K562 (cell line): ENCODE measurements at regions not wholly inside any gene's neighbourhood (a gene's known extent, or its start where the extent isn't known, plus 50 kb on each side); places are given as distances from the start of the nearest gene placed in this dataset.

Source experiments
- CXXC5 ChIP-seq: fragments of 250-450 bp; sonication (Bioruptor Pico); IDR thresholded peaks from 2 replicates; pipeline ENCODE4 v1.8.0; 2022; ENCODE audit warnings: inconsistent platforms, mild to moderate bottlenecking, moderate library complexity
- EP300 ChIP-seq: IDR thresholded peaks from 2 replicates; pipeline ENCODE4 v1.6.1; 2012; ENCODE audit warnings: low read length, improper control_type of control experiment
- HOMEZ ChIP-seq: fragments of 250-450 bp; sonication (Bioruptor Pico); IDR thresholded peaks from 2 replicates; pipeline ENCODE4 v1.4.0; 2020; ENCODE audit warnings: mild to moderate bottlenecking, moderate library complexity
- IRF9 ChIP-seq: fragments of 450-650 bp; IDR thresholded peaks from 2 replicates; pipeline ENCODE4 v1.6.1; 2016; ENCODE audit warnings: missing biosample characterization, missing genetic modification characterization
- JUND ChIP-seq, 2 experiments: IDR thresholded peaks; 2 replicates in 1 of 2; 3 replicates in 1 of 2; pipeline ENCODE4 v1.6.1; 2011; ENCODE audit warnings: borderline replicate concordance in 2 of 2, low read depth in 2 of 2, low read length in 2 of 2, improper control_type of control experiment in 1 of 2, missing biosample characterization in 1 of 2, missing genetic modification characterization in 1 of 2, missing genetic modification reagents in 1 of 2
- KLF6 ChIP-seq: fragments of 250-450 bp; sonication (Bioruptor Pico); IDR thresholded peaks from 2 replicates; pipeline ENCODE4 v1.4.0; 2020; ENCODE audit warnings: mild to moderate bottlenecking, moderate library complexity, borderline replicate concordance
- MAFG ChIP-seq: fragments of 450-650 bp; conservative IDR thresholded peaks from 2 replicates; pipeline ENCODE4 v1.6.1; 2016; ENCODE audit warnings: missing genetic modification characterization, missing compliant biosample characterization
- MAX ChIP-seq: sonication (generic); formaldehyde crosslinking; IDR thresholded peaks from 2 replicates; pipeline ENCODE4 v1.9.0; 2022; ENCODE audit warnings: mild to moderate bottlenecking, missing genetic modification reagents
- MAZ ChIP-seq, 2 experiments: fragments of 450-650 bp in 1 of 2; sonication (generic) in 1 of 2; formaldehyde crosslinking; IDR thresholded peaks in 1 of 2; conservative IDR thresholded peaks in 1 of 2; 2 replicates each; pipeline versions ENCODE4 v1.4.0 to v1.5.0; 2020; ENCODE audit warnings: mild to moderate bottlenecking in 1 of 2, missing genetic modification reagents in 1 of 2
- MYC ChIP-seq, 2 experiments: fragments of 250-450 bp in 1 of 2; sonication (Bioruptor Pico) in 1 of 2; IDR thresholded peaks; 2 replicates each; pipeline versions ENCODE4 v1.5.1 to v1.6.1; 2012 to 2021; ENCODE audit warnings: low read depth in 2 of 2, borderline replicate concordance in 1 of 2, improper control_type of control experiment in 1 of 2, low read length in 1 of 2, mild to moderate bottlenecking in 1 of 2, moderate library complexity in 1 of 2
- SAFB2 ChIP-seq: fragments of 200-400 bp; formaldehyde crosslinking; IDR thresholded peaks from 2 replicates; pipeline ENCODE4 v1.6.1; 2018; ENCODE audit warnings: borderline replicate concordance, low read length, low read depth, moderate library complexity; ENCODE audit not compliant: severe bottlenecking
- SIN3A ChIP-seq, 2 experiments: fragments of 150-350 bp in 1 of 2; IDR thresholded peaks; 2 replicates each; pipeline ENCODE4 v1.6.1; 2011 to 2016; ENCODE audit warnings: borderline replicate concordance in 2 of 2, low read depth in 2 of 2, low read length in 2 of 2, mild to moderate bottlenecking in 2 of 2, moderate library complexity in 2 of 2; ENCODE audit not compliant: control insufficient read depth in 1 of 2
- TOE1 ChIP-seq, 2 experiments: fragments of 450-650 bp in 1 of 2; sonication (generic) in 1 of 2; formaldehyde crosslinking in 1 of 2; IDR thresholded peaks; 2 replicates each; pipeline versions ENCODE4 v1.7.1 to v1.8.0; 2016 to 2022; ENCODE audit warnings: borderline replicate concordance in 2 of 2, mild to moderate bottlenecking in 2 of 2, antibody characterized with exemption in 1 of 2, inconsistent platforms in 1 of 2, low read depth in 1 of 2, missing genetic modification reagents in 1 of 2, moderate library complexity in 1 of 2
- ZFP1 ChIP-seq: fragments of 450-650 bp; formaldehyde crosslinking; IDR thresholded peaks from 2 replicates; pipeline ENCODE4 v1.4.0; 2020; ENCODE audit warnings: mild to moderate bottlenecking, mixed read lengths
- ZNF398 ChIP-seq: fragments of 250-450 bp; sonication (Bioruptor Pico); IDR thresholded peaks from 2 replicates; pipeline ENCODE4 v1.8.0; 2021; ENCODE audit warnings: moderate library complexity, mild to moderate bottlenecking, inconsistent platforms
- ZNF76 ChIP-seq: fragments of 250-450 bp; sonication (Bioruptor Pico); IDR thresholded peaks from 2 replicates; pipeline ENCODE4 v1.4.0; 2020; ENCODE audit warnings: mild to moderate bottlenecking, moderate library complexity, borderline replicate concordance
- TF ChIP-seq, protein P1 (sequence below): fragments of 450-650 bp; conservative IDR thresholded peaks from 2 replicates; pipeline ENCODE4 v1.6.1; 2016; ENCODE audit warnings: missing genetic modification characterization, low read depth, mild to moderate bottlenecking, missing compliant biosample characterization, moderate library complexity
- TF ChIP-seq, protein P2 (sequence below): fragments of 250-450 bp; sonication (Bioruptor Pico); IDR thresholded peaks from 2 replicates; pipeline ENCODE4 v1.9.0; 2021; ENCODE audit warnings: mild to moderate bottlenecking

GRCh38 chr3:11705049-11705448 lies 61.3 kb upstream of the VGLL4 start (continued):
- TF ChIP-seq, protein P1, sequence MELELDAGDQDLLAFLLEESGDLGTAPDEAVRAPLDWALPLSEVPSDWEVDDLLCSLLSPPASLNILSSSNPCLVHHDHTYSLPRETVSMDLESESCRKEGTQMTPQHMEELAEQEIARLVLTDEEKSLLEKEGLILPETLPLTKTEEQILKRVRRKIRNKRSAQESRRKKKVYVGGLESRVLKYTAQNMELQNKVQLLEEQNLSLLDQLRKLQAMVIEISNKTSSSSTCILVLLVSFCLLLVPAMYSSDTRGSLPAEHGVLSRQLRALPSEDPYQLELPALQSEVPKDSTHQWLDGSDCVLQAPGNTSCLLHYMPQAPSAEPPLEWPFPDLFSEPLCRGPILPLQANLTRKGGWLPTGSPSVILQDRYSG (tag) = no peak
- 0 out of 2 replicates have a peak, but pooled peaks have one; percentile 47 for TF ChIP-seq MYC (IDR thresholded peaks at IDR 0.05; ENCODE audit: low read depth, low read length)
- TF ChIP-seq MYC (CRISPR knock-in tag; IDR thresholded peaks at IDR 0.05; ENCODE audit: borderline replicate concordance, low read depth) = no peak
- no peak for TF ChIP-seq HOMEZ (CRISPR knock-in tag)
- no peak for TF ChIP-seq ZNF76 (CRISPR knock-in tag)
- TF ChIP-seq KLF6 (CRISPR knock-in tag) = no peak
- no peak for TF ChIP-seq SAFB2
- TF ChIP-seq MAFG (tag) = peak; percentile 76
- TF ChIP-seq MAX (CRISPR knock-in tag) = no peak; the same call in 1 of the 2 replicates
- TF ChIP-seq CXXC5 = peak; percentile 32
- peak; percentile 25; the same call in 1 of the 2 replicates for TF ChIP-seq JUND (IDR thresholded peaks at IDR 0.05; ENCODE audit: borderline replicate concordance, low read depth, low read length)
- TF ChIP-seq JUND (tag; IDR thresholded peaks at IDR 0.05; ENCODE audit: borderline replicate concordance, low read depth, low read length) = peak; percentile 44; the same call in 1 of the 3 replicates
- no peak for TF ChIP-seq EP300
- no peak for TF ChIP-seq TOE1 (IDR thresholded peaks at IDR 0.05; ENCODE audit: borderline replicate concordance)
- TF ChIP-seq TOE1 (CRISPR knock-in tag; IDR thresholded peaks at IDR 0.05; ENCODE audit: borderline replicate concordance, low read depth) = no peak
- no peak for TF ChIP-seq ZNF398 (CRISPR knock-in tag)
- no peak for TF ChIP-seq ZFP1 (CRISPR knock-in tag)
- no peak for TF ChIP-seq SIN3A (IDR thresholded peaks at IDR 0.05; ENCODE audit: borderline replicate concordance in 2 of 2, control insufficient read depth in 1 of 2, low read depth in 2 of 2, low read length in 2 of 2)
- TF ChIP-seq, protein P2, sequence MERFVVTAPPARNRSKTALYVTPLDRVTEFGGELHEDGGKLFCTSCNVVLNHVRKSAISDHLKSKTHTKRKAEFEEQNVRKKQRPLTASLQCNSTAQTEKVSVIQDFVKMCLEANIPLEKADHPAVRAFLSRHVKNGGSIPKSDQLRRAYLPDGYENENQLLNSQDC = no peak
- no peak for TF ChIP-seq IRF9 (tag)
- no peak for TF ChIP-seq MAZ (CRISPR knock-in tag; conservative IDR thresholded peaks at IDR 0.05 in 1 of 2, IDR thresholded peaks at IDR 0.05 in 1 of 2)
